SK-N-MC (cell line): ENCODE measurements at regions not wholly inside any gene's neighbourhood (a gene's known extent, or its start where the extent isn't known, plus 50 kb on each side); places are given as distances from the start of the nearest gene placed in this dataset.

Experiments used
- EZH2 ChIP-seq: fragments of 200-600 bp; sonication (generic); IDR thresholded peaks from one replicate; pipeline ENCODE4 v1.6.1; 2017; ENCODE audit warnings: antibody characterized with exemption
- FOXP2 ChIP-seq: optimal IDR thresholded peaks from 2 replicates; pipeline ENCODE3; 2011; ENCODE audit warnings: mild to moderate bottlenecking, moderate library complexity; ENCODE audit not compliant: insufficient read depth; ENCODE audit errors: extremely low read length, control extremely low read depth
- POLR2AphosphoS5 ChIP-seq: IDR thresholded peaks from 2 replicates; pipeline ENCODE4 v1.6.1; 2012; ENCODE audit warnings: mild to moderate bottlenecking, low read depth, low read length, borderline replicate concordance

DNA sequence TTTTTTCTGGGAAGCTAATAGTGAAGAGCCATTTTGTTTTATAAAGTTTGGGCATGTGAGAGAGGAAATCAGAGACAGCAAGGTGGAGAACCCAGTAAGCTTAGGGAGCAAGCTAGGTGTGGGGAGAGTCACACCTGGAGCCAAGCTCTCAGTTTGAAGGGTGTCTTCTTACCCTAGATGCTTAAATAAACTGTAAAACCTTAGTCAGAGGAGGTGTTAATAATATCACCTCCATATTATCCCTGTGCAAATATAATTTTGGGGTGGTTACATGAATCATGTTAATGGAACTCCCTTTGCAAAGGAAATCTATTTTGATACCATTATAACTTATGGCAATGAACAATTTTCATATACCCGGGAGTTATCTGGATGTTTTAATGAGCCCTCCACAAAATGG is 246.2 kb upstream of the PLET1 start:
- TF ChIP-seq EZH2 (no peak), POLR2AphosphoS5 (no peak), FOXP2 (no peak)
